Neural progenitor cell (in vitro differentiated cells): ENCODE measurements at regions not wholly inside any gene's neighbourhood (a gene's known extent, or its start where the extent isn't known, plus 50 kb on each side); places are given as distances from the start of the nearest gene placed in this dataset.

Experiments
- DNase-seq: peaks from one replicate; pipeline ENCODE4 v3.0.0-alpha.2; 2016; ENCODE audit warnings: low spot score
- H2AFZ ChIP-seq: fragments of 200-600 bp; sonication (generic); replicated peaks from 2 replicates; pipeline ENCODE4 v1.6.1; 2016; ENCODE audit warnings: antibody characterized with exemption
- H3F3A ChIP-seq: fragments of 200-600 bp; sonication (generic); 2 replicates; pipeline ENCODE4 v1.6.1; 2016; ENCODE audit warnings: antibody characterized with exemption, low read depth
- H3K27ac ChIP-seq: fragments of 200-600 bp; sonication (generic); 2 replicates; pipeline ENCODE4 v1.5.1; 2016; ENCODE audit warnings: mild to moderate bottlenecking
- H3K27me3 ChIP-seq: fragments of 200-600 bp; sonication (generic); 2 replicates; pipeline ENCODE4 v1.6.1; 2016; ENCODE audit warnings: mild to moderate bottlenecking, moderate library complexity
- H3K36me3 ChIP-seq: fragments of 200-600 bp; sonication (generic); 2 replicates; pipeline ENCODE4 v1.5.1; 2016
- H3K4me1 ChIP-seq: fragments of 200-600 bp; sonication (generic); 2 replicates; pipeline ENCODE4 v1.6.1; 2016; ENCODE audit warnings: mixed run types
- H3K4me2 ChIP-seq: fragments of 200-600 bp; sonication (generic); 2 replicates; pipeline ENCODE4 v1.6.1; 2016
- H3K4me3 ChIP-seq: fragments of 200-600 bp; sonication (generic); 2 replicates; pipeline ENCODE4 v1.5.1; 2016
- H3K79me2 ChIP-seq: fragments of 200-600 bp; sonication (generic); 2 replicates; pipeline ENCODE4 v1.6.1; 2016; ENCODE audit warnings: low read depth
- H3K9ac ChIP-seq: fragments of 200-600 bp; sonication (generic); 2 replicates; pipeline ENCODE4 v1.6.1; 2016
- H3K9me3 ChIP-seq: fragments of 200-600 bp; sonication (generic); 2 replicates; pipeline ENCODE4 v1.5.1; 2016; ENCODE audit warnings: low read depth
- H4K20me1 ChIP-seq: fragments of 200-600 bp; sonication (generic); 2 replicates; pipeline ENCODE4 v1.6.1; 2016; ENCODE audit warnings: low read depth
- H3K27ac Mint-ChIP-seq: 3 replicates; pipeline ENCODE4 v1.8.0; 2021; ENCODE audit warnings: mixed read lengths
- H3K27me3 Mint-ChIP-seq: 2 replicates; pipeline ENCODE4 v1.8.0; 2022; ENCODE audit warnings: low read depth, mild to moderate bottlenecking, inconsistent platforms, moderate library complexity, mixed read lengths; ENCODE audit not compliant: insufficient read depth
- H3K36me3 Mint-ChIP-seq: 3 replicates; pipeline ENCODE4 v1.8.0; 2021; ENCODE audit warnings: mixed read lengths
- H3K4me1 Mint-ChIP-seq: 3 replicates; pipeline ENCODE4 v1.8.0; 2021; ENCODE audit warnings: mixed read lengths
- H3K4me3 Mint-ChIP-seq: 3 replicates; pipeline ENCODE4 v1.8.0; 2021; ENCODE audit warnings: mild to moderate bottlenecking, moderate library complexity, mixed read lengths
- H3K9me3 Mint-ChIP-seq: 3 replicates; pipeline ENCODE4 v1.8.0; 2020; ENCODE audit warnings: mixed read lengths
- EZH2 ChIP-seq: fragments of 200-600 bp; sonication (generic); IDR thresholded peaks from 2 replicates; pipeline ENCODE4 v1.6.1; 2017; ENCODE audit warnings: antibody characterized with exemption, mild to moderate bottlenecking, moderate library complexity
- EZH2phosphoT487 ChIP-seq: fragments of 200-600 bp; sonication (generic); IDR thresholded peaks from 2 replicates; pipeline ENCODE4 v1.6.1; 2017; ENCODE audit warnings: antibody characterized with exemption
- TF ChIP-seq, protein P1 (sequence below): fragments of 200-600 bp; sonication (generic); IDR thresholded peaks from 2 replicates; pipeline ENCODE4 v1.5.1; 2017; ENCODE audit warnings: antibody characterized with exemption, mild to moderate bottlenecking

- no peaks in the 10 kb centered on the region for H3K36me3 ChIP-seq
- no peak for DNase-seq
- Mint-ChIP-seq H3K36me3 (no peaks in the 10 kb centered on the region), H3K27me3 (no peaks in the 10 kb centered on the region), H3K9me3 (peaks cover 2% of the 10 kb centered on the region), H3K4me1 (no peaks in the 10 kb centered on the region), H3K4me3 (no peak overlapping the region), H3K27ac (no peak overlapping the region)
- no peaks in the 10 kb centered on the region for H3K4me1 ChIP-seq
- no peaks in the 10 kb centered on the region for H3K79me2 ChIP-seq
- no peaks in the 10 kb centered on the region for H3K27me3 ChIP-seq
- H3F3A ChIP-seq, result no peaks in the 10 kb centered on the region
- H4K20me1 ChIP-seq, result no peaks in the 10 kb centered on the region
- no peak overlapping the region for H3K4me3 ChIP-seq
- H3K9ac ChIP-seq, result no peak overlapping the region
- H3K4me2 ChIP-seq, result no peak overlapping the region
- H2AFZ ChIP-seq, result no peak overlapping the region
- H3K9me3 ChIP-seq, result no peaks in the 10 kb centered on the region
- H3K27ac ChIP-seq, result no peak overlapping the region
- TF ChIP-seq, protein P1, sequence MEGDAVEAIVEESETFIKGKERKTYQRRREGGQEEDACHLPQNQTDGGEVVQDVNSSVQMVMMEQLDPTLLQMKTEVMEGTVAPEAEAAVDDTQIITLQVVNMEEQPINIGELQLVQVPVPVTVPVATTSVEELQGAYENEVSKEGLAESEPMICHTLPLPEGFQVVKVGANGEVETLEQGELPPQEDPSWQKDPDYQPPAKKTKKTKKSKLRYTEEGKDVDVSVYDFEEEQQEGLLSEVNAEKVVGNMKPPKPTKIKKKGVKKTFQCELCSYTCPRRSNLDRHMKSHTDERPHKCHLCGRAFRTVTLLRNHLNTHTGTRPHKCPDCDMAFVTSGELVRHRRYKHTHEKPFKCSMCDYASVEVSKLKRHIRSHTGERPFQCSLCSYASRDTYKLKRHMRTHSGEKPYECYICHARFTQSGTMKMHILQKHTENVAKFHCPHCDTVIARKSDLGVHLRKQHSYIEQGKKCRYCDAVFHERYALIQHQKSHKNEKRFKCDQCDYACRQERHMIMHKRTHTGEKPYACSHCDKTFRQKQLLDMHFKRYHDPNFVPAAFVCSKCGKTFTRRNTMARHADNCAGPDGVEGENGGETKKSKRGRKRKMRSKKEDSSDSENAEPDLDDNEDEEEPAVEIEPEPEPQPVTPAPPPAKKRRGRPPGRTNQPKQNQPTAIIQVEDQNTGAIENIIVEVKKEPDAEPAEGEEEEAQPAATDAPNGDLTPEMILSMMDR, result no peak
- TF ChIP-seq EZH2phosphoT487, result no peak
- no peak for TF ChIP-seq EZH2
Measured at GRCh38 chr4:119834906-119835612, 206.5 kb upstream of the PDE5A start.

GRCh38 chr4:119833611-119834010 is 205.0 kb upstream of the PDE5A start:
- Mint-ChIP-seq H3K4me1 (no peaks in the 10 kb centered on the region), H3K27ac (no peak overlapping the region), H3K4me3 (no peak overlapping the region), H3K27me3 (no peaks in the 10 kb centered on the region), H3K9me3 (peaks cover 2% of the 10 kb centered on the region), H3K36me3 (no peaks in the 10 kb centered on the region)
- no peaks in the 10 kb centered on the region for H4K20me1 ChIP-seq
- no peaks in the 10 kb centered on the region for H3K27me3 ChIP-seq
- no peak overlapping the region for H3K27ac ChIP-seq
- no peaks in the 10 kb centered on the region for H3K4me1 ChIP-seq
- H3K9ac ChIP-seq, result no peak overlapping the region
- H3K4me3 ChIP-seq, result no peak overlapping the region
- H3K36me3 ChIP-seq, result no peaks in the 10 kb centered on the region
- TF ChIP-seq EZH2phosphoT487, result no peak
- TF ChIP-seq, protein P1, result no peak
- no peak for TF ChIP-seq EZH2
- no peak for DNase-seq
- H3K4me2 ChIP-seq, result no peak overlapping the region
- H3K79me2 ChIP-seq, result no peaks in the 10 kb centered on the region
- H2AFZ ChIP-seq, result no peak overlapping the region
- no peaks in the 10 kb centered on the region for H3K9me3 ChIP-seq
- H3F3A ChIP-seq, result no peaks in the 10 kb centered on the region

DNA sequence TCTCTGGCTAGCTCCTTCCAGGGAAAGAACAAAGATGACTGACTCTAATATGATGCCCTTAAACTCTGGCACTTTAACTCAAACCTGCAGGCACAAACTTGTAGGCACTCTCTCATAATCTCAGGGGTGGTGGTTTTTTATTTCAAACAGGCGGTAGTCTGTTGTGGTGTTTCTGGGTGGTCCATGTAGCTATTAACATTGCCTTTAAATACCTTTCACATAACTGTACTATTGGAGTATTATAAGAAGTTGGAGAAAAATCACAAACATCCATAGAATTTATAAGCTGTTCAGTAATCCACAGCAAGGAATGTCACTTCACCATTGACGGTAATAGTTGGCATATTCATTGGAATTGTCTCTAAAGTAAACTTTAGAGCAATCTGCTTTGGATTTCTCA is 204.2 kb upstream of the PDE5A start:
- H3K27me3 Mint-ChIP-seq, result no peaks in the 10 kb centered on the region
- H3K4me1 Mint-ChIP-seq, result no peaks in the 10 kb centered on the region
- no peaks in the 10 kb centered on the region for H3K27me3 ChIP-seq
- H3K4me2 ChIP-seq, result no peak overlapping the region
- H3K9me3 ChIP-seq, result no peaks in the 10 kb centered on the region
- no peak overlapping the region for H2AFZ ChIP-seq
- H3K4me3 Mint-ChIP-seq, result no peak overlapping the region
- no peak overlapping the region for H3K9ac ChIP-seq
- H3K36me3 Mint-ChIP-seq, result no peaks in the 10 kb centered on the region
- H3K27ac ChIP-seq, result no peak overlapping the region
- DNase-seq, result no peak
- no peaks in the 10 kb centered on the region for H3K79me2 ChIP-seq
- no peaks in the 10 kb centered on the region for H3K36me3 ChIP-seq
- peaks cover 2% of the 10 kb centered on the region for H3K9me3 Mint-ChIP-seq
- H3K4me1 ChIP-seq, result no peaks in the 10 kb centered on the region
- H4K20me1 ChIP-seq, result no peaks in the 10 kb centered on the region
- H3F3A ChIP-seq, result no peaks in the 10 kb centered on the region
- H3K4me3 ChIP-seq, result no peak overlapping the region
- TF ChIP-seq, protein P1, result no peak
- TF ChIP-seq EZH2phosphoT487 (no peak), EZH2 (no peak)
- H3K27ac Mint-ChIP-seq, result no peak overlapping the region
